IMR-90 (cell line): ENCODE measurements at regions not wholly inside any gene's neighbourhood (a gene's known extent, or its start where the extent isn't known, plus 50 kb on each side); places are given as distances from the start of the nearest gene placed in this dataset.
A peak's percentile ranks its signal among the peaks of the same experiment; 100 is the strongest.

ENCODE experiments used
- ATAC-seq: fragments of 200-7000 bp; cut with Tn5 transposase; 2 replicates; pipeline ENCODE4 v1.9.1; 2020; ENCODE audit warnings: low read depth, mild to moderate bottlenecking, moderate library complexity
- BruUV-seq: library from RNA; stranded (reverse); fragments of 400-500 nt; replicated peaks from 2 replicates; lab custom pipeline; 2021; lab: Mats Ljungman, UMichigan
- CTCF ChIA-PET: fragments of 300-600 bp; formaldehyde crosslinking; extraction: SDS; loops from one replicate; lab custom pipeline; 2021; ENCODE audit warnings: antibody characterized with exemption; lab: Yijun Ruan, JAX
- POLR2A ChIA-PET: fragments of 300-600 bp; sonication (Branson Sonifier 250); formaldehyde crosslinking; loops from one replicate; lab custom pipeline; 2022; ENCODE audit warnings: antibody characterized with exemption; ENCODE audit not compliant: unreplicated experiment; lab: Charles Lee
- DNase-seq: peaks from one replicate; pipeline ENCODE4 v3.0.0; 2013
- H2AFZ ChIP-seq: replicated peaks from 2 replicates; pipeline ENCODE3; 2013; ENCODE audit warnings: low read length, mild to moderate bottlenecking; ENCODE audit not compliant: poor library complexity
- H2AK5ac ChIP-seq: 2 replicates; pipeline ENCODE4 v1.6.1; 2013; ENCODE audit warnings: low read depth, low read length, inconsistent platforms
- H2AK9ac ChIP-seq: replicated peaks from 2 replicates; pipeline ENCODE3; 2013; ENCODE audit warnings: mild to moderate bottlenecking, low read depth, low read length, moderate library complexity; ENCODE audit not compliant: poor library complexity
- H2BK120ac ChIP-seq: 2 replicates; pipeline ENCODE4 v1.6.1; 2013; ENCODE audit warnings: low read depth, low read length, inconsistent platforms
- H2BK15ac ChIP-seq: 3 replicates; pipeline ENCODE4 v1.6.1; 2013; ENCODE audit warnings: low read depth, low read length, inconsistent platforms
- H2BK20ac ChIP-seq: 2 replicates; pipeline ENCODE4 v1.6.1; 2013; ENCODE audit warnings: low read depth, mild to moderate bottlenecking, inconsistent platforms, low read length, moderate library complexity
- H2BK5ac ChIP-seq: 2 replicates; pipeline ENCODE4 v1.6.1; 2013; ENCODE audit warnings: mild to moderate bottlenecking, low read depth, low read length, inconsistent platforms; ENCODE audit not compliant: poor library complexity, severe bottlenecking
- H3K14ac ChIP-seq: replicated peaks from 2 replicates; pipeline ENCODE4 v1.6.1; 2013; ENCODE audit warnings: low read depth, low read length, inconsistent platforms
- H3K18ac ChIP-seq: 2 replicates; pipeline ENCODE4 v1.6.1; 2013; ENCODE audit warnings: low read depth, low read length, control low read depth
- H3K23ac ChIP-seq: 2 replicates; pipeline ENCODE4 v1.6.1; 2013; ENCODE audit warnings: low read depth, low read length, inconsistent platforms
- H3K27ac ChIP-seq: 2 replicates; pipeline ENCODE4 v1.5.1; 2013; ENCODE audit warnings: mild to moderate bottlenecking, control low read depth, low read length; ENCODE audit not compliant: insufficient read depth
- H3K27me3 ChIP-seq: 2 replicates; pipeline ENCODE4 v1.6.1; 2013; ENCODE audit warnings: low read length; ENCODE audit not compliant: control insufficient read depth, insufficient read depth
- H3K36me3 ChIP-seq: 2 replicates; pipeline ENCODE4 v1.6.1; 2013; ENCODE audit warnings: low read length, mixed read lengths; ENCODE audit not compliant: control insufficient read depth, insufficient read depth
- H3K4ac ChIP-seq: 2 replicates; pipeline ENCODE4 v1.6.1; 2013; ENCODE audit warnings: low read depth, low read length, inconsistent platforms
- H3K4me1 ChIP-seq: 2 replicates; pipeline ENCODE4 v1.6.1; 2013; ENCODE audit warnings: low read length, mixed read lengths; ENCODE audit not compliant: control insufficient read depth, insufficient read depth
- H3K4me2 ChIP-seq: 2 replicates; pipeline ENCODE4 v1.6.1; 2013; ENCODE audit warnings: low read depth, mild to moderate bottlenecking, control low read depth, low read length, moderate library complexity
- H3K4me3 ChIP-seq: 2 replicates; pipeline ENCODE4 v1.5.1; 2013; ENCODE audit warnings: low read depth, mild to moderate bottlenecking, control low read depth, low read length, moderate library complexity; ENCODE audit not compliant: insufficient read depth
- H3K56ac ChIP-seq: 2 replicates; pipeline ENCODE4 v1.6.1; 2013; ENCODE audit warnings: low read length, inconsistent platforms; ENCODE audit not compliant: insufficient read depth; ENCODE audit errors: extremely low read depth
- H3K79me1 ChIP-seq, 2 experiments: 2 replicates each; pipeline ENCODE4 v1.6.1; 2013; ENCODE audit warnings: low read length in 2 of 2, inconsistent platforms in 1 of 2, low read depth in 1 of 2
- H3K9ac ChIP-seq: 2 replicates; pipeline ENCODE4 v1.6.1; 2013; ENCODE audit warnings: low read depth, low read length, control low read depth
- H3K9me1 ChIP-seq: 2 replicates; pipeline ENCODE4 v1.6.1; 2013; ENCODE audit warnings: low read length, inconsistent platforms; ENCODE audit not compliant: insufficient read depth
- H3K9me3 ChIP-seq: 2 replicates; pipeline ENCODE4 v1.6.1; 2013; ENCODE audit warnings: low read length; ENCODE audit not compliant: control insufficient read depth, insufficient read depth
- H4K20me1 ChIP-seq: 2 replicates; pipeline ENCODE4 v1.6.1; 2013; ENCODE audit warnings: low read length, inconsistent platforms; ENCODE audit not compliant: insufficient read depth
- H4K5ac ChIP-seq: 2 replicates; pipeline ENCODE4 v1.6.1; 2013; ENCODE audit warnings: mild to moderate bottlenecking, low read depth, low read length, control low read depth
- H4K8ac ChIP-seq, 2 experiments: 2 replicates each; pipeline ENCODE4 v1.6.1; 2013; ENCODE audit warnings: low read depth in 2 of 2, low read length in 2 of 2, control low read depth in 1 of 2, inconsistent platforms in 1 of 2
- H4K91ac ChIP-seq: 2 replicates; pipeline ENCODE4 v1.6.1; 2013; ENCODE audit warnings: low read depth, low read length, inconsistent platforms; ENCODE audit not compliant: insufficient read depth
- BHLHE40 ChIP-seq: fragments of 150-350 bp; IDR thresholded peaks from 2 replicates; pipeline ENCODE4 v1.6.1; 2016; ENCODE audit warnings: mild to moderate bottlenecking, low read depth, low read length
- CHD1 ChIP-seq: IDR thresholded peaks from 2 replicates; pipeline ENCODE4 v1.6.1; 2012; ENCODE audit warnings: low read depth, low read length, improper control_type of control experiment
- CTCF ChIP-seq: conservative IDR thresholded peaks from 2 replicates; pipeline ENCODE4 v1.5.1; 2012; ENCODE audit warnings: mild to moderate bottlenecking, low read depth, low read length, improper control_type of control experiment
- ELK1 ChIP-seq: fragments of 150-350 bp; IDR thresholded peaks from 2 replicates; pipeline ENCODE4 v1.6.1; 2016; ENCODE audit warnings: low read depth, mild to moderate bottlenecking, low read length, moderate library complexity, borderline replicate concordance
- MAFK ChIP-seq: IDR thresholded peaks from 2 replicates; pipeline ENCODE4 v1.6.1; 2012; ENCODE audit warnings: low read depth, low read length, improper control_type of control experiment
- MAZ ChIP-seq: IDR thresholded peaks from 2 replicates; pipeline ENCODE4 v1.6.1; 2012; ENCODE audit warnings: low read depth, mild to moderate bottlenecking, low read length, improper control_type of control experiment, moderate library complexity, borderline replicate concordance
- MXI1 ChIP-seq: IDR thresholded peaks from 2 replicates; pipeline ENCODE4 v1.6.1; 2012; ENCODE audit warnings: low read depth, mild to moderate bottlenecking, low read length, moderate library complexity, borderline replicate concordance
- NFE2L2 ChIP-seq: fragments of 150-350 bp; IDR thresholded peaks from 2 replicates; pipeline ENCODE4 v1.6.1; 2016; ENCODE audit warnings: low read depth, mild to moderate bottlenecking, low read length
- RAD21 ChIP-seq: IDR thresholded peaks from 2 replicates; pipeline ENCODE4 v1.6.1; 2012; ENCODE audit warnings: low read length, improper control_type of control experiment
- SMC3 ChIP-seq: fragments of 150-350 bp; IDR thresholded peaks from 2 replicates; pipeline ENCODE4 v1.6.1; 2016; ENCODE audit warnings: low read depth, mild to moderate bottlenecking, antibody characterized with exemption, low read length, moderate library complexity
- dilution Hi-C: fragments of 300-500 bp; cut with HindIII; formaldehyde crosslinking; loops from one replicate; pipeline ENCODE4 v1.14.3; 2018; ENCODE audit warnings: low sequenced_read_pairs; ENCODE audit not compliant: unreplicated experiment
- in situ Hi-C: fragments of 300-500 bp; cut with MboI; formaldehyde crosslinking; loops from 3 replicates; pipeline ENCODE4 v1.14.3; 2019; ENCODE audit warnings: low sequenced_read_pairs, inconsistent platforms, mixed read lengths
- intact Hi-C: fragments of 100-400 bp; cut with micrococcal nuclease; formaldehyde crosslinking; loops from 2 replicates; pipeline ENCODE4 v1.10.0; 2022

- peak; percentile 60 for ATAC-seq
- Histone ChIP-seq H3K27me3 (no peaks in the 10 kb centered on the region), H3K18ac (no peak overlapping the region), H4K91ac (no peak overlapping the region), H2BK20ac (no peak overlapping the region), H3K36me3 (no peaks in the 10 kb centered on the region), H2BK120ac (no peak overlapping the region), H3K9me1 (no peaks in the 10 kb centered on the region), H2BK5ac (peak overlapping the region; percentile 56), H3K4me2 (no peak overlapping the region), H3K9ac (no peak overlapping the region), H3K4me1 (peaks cover 3% of the 10 kb centered on the region), H3K9me3 (peaks cover 4% of the 10 kb centered on the region; the same call in 1 of the 2 replicates), H3K14ac (no peak overlapping the region), H3K56ac (no peak overlapping the region), H3K4ac (no peak overlapping the region), H2AK9ac (no peak overlapping the region), H3K23ac (no peak overlapping the region), H2BK15ac (no peak overlapping the region), H4K5ac (no peak overlapping the region), H3K4me3 (no peak overlapping the region), H2AK5ac (no peak overlapping the region), H3K79me1 (no peaks in the 10 kb centered on the region), H4K20me1 (no peaks in the 10 kb centered on the region), H4K8ac (no peak overlapping the region), H2AFZ (no peak overlapping the region), H3K27ac (no peak overlapping the region)
- BruUV-seq, result no TSS peak
- ChIA-PET POLR2A (no interaction called here), CTCF (interaction anchor here (0.6 kb wide), 1 partner anchor 1730 kb away, joined by 3 read pairs; no protein-coding TSS in a partner anchor)
- DNase-seq, result peak; percentile 26
- TF ChIP-seq CHD1 (no peak), NFE2L2 (no peak), CTCF (no peak), SMC3 (no peak), BHLHE40 (no peak), ELK1 (no peak), MAFK (no peak), MAZ (no peak), RAD21 (no peak), MXI1 (no peak)
- in situ Hi-C loops (no loop called here), intact Hi-C loops (no loop called here), dilution Hi-C loops (no loop called here)
Measured at GRCh38 chr5:33227247-33227646, 213.5 kb upstream of the TARS1 start.
